Osteoblast (primary cell): ENCODE measurements at regions not wholly inside any gene's neighbourhood (a gene's known extent, or its start where the extent isn't known, plus 50 kb on each side); places are given as distances from the start of the nearest gene placed in this dataset.

ENCODE experiments used
- DNase-seq: peaks from one replicate; pipeline ENCODE4 v3.0.0; 2011; ENCODE audit warnings: low spot score, mixed read lengths; ENCODE audit not compliant: insufficient read length; ENCODE audit errors: missing footprints
- H2AFZ ChIP-seq: 2 replicates; pipeline ENCODE4 v1.6.0; 2011; ENCODE audit warnings: mild to moderate bottlenecking, low read length
- H3K27ac ChIP-seq: 2 replicates; pipeline ENCODE4 v1.5.1; 2011; ENCODE audit warnings: mild to moderate bottlenecking, low read depth, low read length, moderate library complexity
- H3K27me3 ChIP-seq: 2 replicates; pipeline ENCODE4 v1.6.0; 2012; ENCODE audit warnings: mild to moderate bottlenecking, control low read depth, inconsistent platforms, low read length, moderate library complexity; ENCODE audit not compliant: insufficient read depth
- H3K36me3 ChIP-seq: 2 replicates; pipeline ENCODE4 v1.5.1; 2011; ENCODE audit warnings: mild to moderate bottlenecking, low read length, control low read depth, moderate library complexity; ENCODE audit not compliant: insufficient read depth
- H3K4me1 ChIP-seq: 2 replicates; pipeline ENCODE4 v1.5.1; 2011; ENCODE audit warnings: mild to moderate bottlenecking, low read length, control low read depth, moderate library complexity; ENCODE audit not compliant: insufficient read depth
- H3K4me2 ChIP-seq: 2 replicates; pipeline ENCODE4 v1.6.0; 2011; ENCODE audit warnings: mild to moderate bottlenecking, low read length; ENCODE audit not compliant: insufficient read depth
- H3K4me3 ChIP-seq: fragments of 200-600 bp; sonication (generic); 3 replicates; pipeline ENCODE4 v1.5.1; 2012; ENCODE audit warnings: mild to moderate bottlenecking, low read length, inconsistent platforms; ENCODE audit not compliant: insufficient read depth
- H3K79me2 ChIP-seq: 2 replicates; pipeline ENCODE4 v1.6.0; 2012; ENCODE audit warnings: mild to moderate bottlenecking, low read length, control low read depth, inconsistent platforms; ENCODE audit not compliant: insufficient read depth
- H3K9me3 ChIP-seq: 2 replicates; pipeline ENCODE4 v1.5.1; 2011; ENCODE audit warnings: low read depth, low read length, control low read depth
- H4K20me1 ChIP-seq: 2 replicates; pipeline ENCODE4 v1.6.0; 2012; ENCODE audit warnings: mild to moderate bottlenecking, low read length, control low read depth; ENCODE audit not compliant: insufficient read depth
- TF ChIP-seq, protein P1 (sequence below): IDR thresholded peaks from 2 replicates; pipeline ENCODE4 v1.5.1; 2011; ENCODE audit warnings: mild to moderate bottlenecking, low read depth, low read length, moderate library complexity; ENCODE audit errors: extremely low read depth

DNA sequence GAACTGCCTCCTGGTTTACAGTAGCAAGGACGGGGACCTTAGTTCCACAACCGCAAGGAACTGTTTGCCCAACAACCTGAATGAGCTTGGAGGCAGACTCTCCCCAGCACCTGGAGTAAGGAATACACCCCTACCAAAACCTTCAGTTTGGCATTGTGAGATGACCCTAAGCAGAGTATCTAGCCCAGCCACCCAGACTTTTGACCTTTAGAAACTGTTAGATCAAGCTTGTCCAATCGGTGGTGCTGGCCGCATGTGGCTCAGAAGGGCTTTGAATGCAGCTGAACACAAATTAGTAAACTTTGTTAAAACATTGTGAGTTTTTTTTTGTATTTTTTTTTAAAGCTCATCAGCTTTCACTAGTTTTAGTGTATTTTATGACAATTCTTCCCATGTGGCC is 86.9 kb upstream of the C9orf72 start:
- Histone ChIP-seq H3K4me3 (no peak overlapping the region), H3K36me3 (no peaks in the 10 kb centered on the region), H4K20me1 (no peaks in the 10 kb centered on the region), H3K27ac (no peak overlapping the region), H3K4me1 (no peaks in the 10 kb centered on the region), H2AFZ (no peak overlapping the region), H3K4me2 (no peak overlapping the region), H3K9me3 (no peaks in the 10 kb centered on the region), H3K27me3 (no peaks in the 10 kb centered on the region), H3K79me2 (no peaks in the 10 kb centered on the region)
- TF ChIP-seq, protein P1, sequence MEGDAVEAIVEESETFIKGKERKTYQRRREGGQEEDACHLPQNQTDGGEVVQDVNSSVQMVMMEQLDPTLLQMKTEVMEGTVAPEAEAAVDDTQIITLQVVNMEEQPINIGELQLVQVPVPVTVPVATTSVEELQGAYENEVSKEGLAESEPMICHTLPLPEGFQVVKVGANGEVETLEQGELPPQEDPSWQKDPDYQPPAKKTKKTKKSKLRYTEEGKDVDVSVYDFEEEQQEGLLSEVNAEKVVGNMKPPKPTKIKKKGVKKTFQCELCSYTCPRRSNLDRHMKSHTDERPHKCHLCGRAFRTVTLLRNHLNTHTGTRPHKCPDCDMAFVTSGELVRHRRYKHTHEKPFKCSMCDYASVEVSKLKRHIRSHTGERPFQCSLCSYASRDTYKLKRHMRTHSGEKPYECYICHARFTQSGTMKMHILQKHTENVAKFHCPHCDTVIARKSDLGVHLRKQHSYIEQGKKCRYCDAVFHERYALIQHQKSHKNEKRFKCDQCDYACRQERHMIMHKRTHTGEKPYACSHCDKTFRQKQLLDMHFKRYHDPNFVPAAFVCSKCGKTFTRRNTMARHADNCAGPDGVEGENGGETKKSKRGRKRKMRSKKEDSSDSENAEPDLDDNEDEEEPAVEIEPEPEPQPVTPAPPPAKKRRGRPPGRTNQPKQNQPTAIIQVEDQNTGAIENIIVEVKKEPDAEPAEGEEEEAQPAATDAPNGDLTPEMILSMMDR, result no peak
- no peak for DNase-seq

DNA sequence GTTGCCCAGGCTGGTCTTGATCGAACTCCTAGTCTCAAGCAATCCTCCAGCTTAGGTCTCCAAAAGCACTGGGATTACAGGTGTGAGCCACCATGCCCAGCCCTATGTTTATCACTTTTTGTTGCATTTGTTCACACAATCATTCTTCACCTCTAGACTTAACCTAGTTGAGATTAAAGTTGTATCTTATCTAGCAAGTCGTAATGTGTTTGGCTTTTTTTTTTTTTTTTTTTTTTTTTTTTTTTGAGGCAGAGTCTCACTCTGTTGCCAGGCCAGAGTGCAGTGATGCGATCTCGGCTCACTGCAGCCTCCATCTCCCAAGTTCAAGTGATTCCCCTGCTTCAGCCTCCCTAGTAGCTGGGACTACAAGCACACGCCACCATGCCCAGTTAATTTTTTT is 90.2 kb upstream of the C9orf72 start:
- H3K79me2 ChIP-seq, result no peaks in the 10 kb centered on the region
- H3K36me3 ChIP-seq, result no peaks in the 10 kb centered on the region
- H3K27me3 ChIP-seq, result no peaks in the 10 kb centered on the region
- TF ChIP-seq, protein P1, result no peak
- H3K27ac ChIP-seq, result no peak overlapping the region
- DNase-seq, result no peak
- H3K9me3 ChIP-seq, result no peaks in the 10 kb centered on the region
- no peak overlapping the region for H3K4me2 ChIP-seq
- H3K4me3 ChIP-seq, result no peak overlapping the region
- no peaks in the 10 kb centered on the region for H3K4me1 ChIP-seq
- H2AFZ ChIP-seq, result no peak overlapping the region
- H4K20me1 ChIP-seq, result no peaks in the 10 kb centered on the region

DNA sequence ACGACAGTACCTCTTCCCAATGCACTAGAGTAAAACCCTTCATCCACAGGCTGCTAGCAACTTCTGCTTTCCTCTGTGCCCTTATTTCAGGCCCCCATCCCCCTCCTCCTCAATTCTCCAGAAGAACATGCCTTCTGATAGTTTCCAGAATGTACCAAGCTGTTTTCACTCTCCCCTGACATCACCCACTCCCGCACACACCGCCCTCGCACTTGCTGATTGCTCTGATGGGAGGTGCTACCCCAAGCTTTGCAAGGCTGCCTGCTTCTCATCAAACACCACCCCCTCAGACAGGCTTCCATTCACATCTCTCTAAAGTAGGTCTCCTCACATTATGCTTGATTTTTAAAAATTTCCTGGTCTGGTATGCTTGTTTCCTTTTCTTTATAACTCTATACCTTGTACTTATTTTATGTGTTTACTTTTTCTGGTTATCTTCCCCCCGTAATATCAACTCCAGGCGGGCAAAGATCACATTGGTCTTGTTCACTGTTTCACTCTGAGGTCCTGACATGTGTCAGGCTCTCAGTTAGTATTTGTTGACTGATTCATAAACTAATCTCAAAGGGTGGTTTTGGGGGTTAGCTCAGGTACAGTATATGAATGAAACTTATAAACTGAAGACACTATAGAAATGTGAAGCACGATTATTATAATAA is 91.0 kb upstream of the C9orf72 start:
- no peak for DNase-seq
- H4K20me1 ChIP-seq, result no peaks in the 10 kb centered on the region
- H3K4me2 ChIP-seq, result no peak overlapping the region
- no peak overlapping the region for H2AFZ ChIP-seq
- H3K4me3 ChIP-seq, result no peak overlapping the region
- H3K4me1 ChIP-seq, result no peaks in the 10 kb centered on the region
- no peaks in the 10 kb centered on the region for H3K27me3 ChIP-seq
- no peaks in the 10 kb centered on the region for H3K79me2 ChIP-seq
- H3K36me3 ChIP-seq, result no peaks in the 10 kb centered on the region
- no peak overlapping the region for H3K27ac ChIP-seq
- TF ChIP-seq, protein P1, result no peak
- no peaks in the 10 kb centered on the region for H3K9me3 ChIP-seq

DNA sequence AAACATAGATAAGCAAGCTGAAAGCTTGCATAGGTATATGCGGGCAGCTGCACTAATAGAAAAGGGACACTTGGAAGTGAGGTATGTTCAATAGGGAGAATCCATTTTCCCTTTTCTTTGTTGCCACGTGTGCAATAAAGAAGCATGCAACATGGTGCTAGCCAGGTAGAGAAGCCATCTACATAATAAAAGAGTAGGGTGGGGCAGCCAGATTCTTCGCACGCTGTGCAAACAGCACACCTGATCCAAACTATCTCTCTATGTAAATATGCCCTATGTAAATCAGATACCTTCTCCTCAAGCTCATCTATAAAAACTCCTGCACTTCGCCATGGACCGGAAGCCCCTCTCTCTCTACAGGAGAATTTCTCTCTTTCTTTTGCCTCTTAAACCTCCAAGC is 91.9 kb upstream of the C9orf72 start:
- Histone ChIP-seq H3K4me3 (no peak overlapping the region), H3K27ac (no peak overlapping the region), H2AFZ (no peak overlapping the region), H3K9me3 (no peaks in the 10 kb centered on the region), H4K20me1 (no peaks in the 10 kb centered on the region), H3K79me2 (no peaks in the 10 kb centered on the region), H3K4me1 (no peaks in the 10 kb centered on the region), H3K4me2 (no peak overlapping the region), H3K36me3 (no peaks in the 10 kb centered on the region), H3K27me3 (no peaks in the 10 kb centered on the region)
- no peak for DNase-seq
- TF ChIP-seq, protein P1, result no peak
